ENCODE measurements at regions not wholly inside any gene's neighbourhood (a gene's known extent, or its start where the extent isn't known, plus 50 kb on each side); places are given as distances from the start of the nearest gene placed in this dataset.

- FAIRE-seq = no peak
- H3K9me3 ChIP-seq (ENCODE audit: control insufficient read depth in 2 of 2, insufficient read depth in 1 of 2, low read depth in 1 of 2, low read length in 1 of 2) = peaks cover 0 to 11% of the 10 kb centered on the region in 2 donors
- no peak overlapping the region for H3K27ac ChIP-seq (ENCODE audit: low read depth in 1 of 3, low read length in 2 of 3)
- H3K4me3 ChIP-seq (ENCODE audit: low read depth in 1 of 3, low read length in 3 of 3) = no peak overlapping the region
- H3K4me1 ChIP-seq (ENCODE audit: control insufficient read depth in 3 of 3, insufficient read depth in 2 of 3, low read depth in 1 of 3, low read length in 2 of 3) = peaks cover 0 to 13% (median 6%) of the 10 kb centered on the region in 3 donors
- H3K36me3 ChIP-seq (ENCODE audit: control insufficient read depth in 3 of 3, insufficient read depth in 2 of 3, low read depth in 1 of 3, low read length in 3 of 3) = no peaks in the 10 kb centered on the region
- 68 to 80% (median 73%) methylated on average over 5 of the region's 5 CpGs for WGBS, 3 donors
- DNase-seq = peak; percentile 15 to 58
- H3K27me3 ChIP-seq (ENCODE audit: control insufficient read depth in 3 of 3, insufficient read depth in 3 of 3, low read length in 3 of 3) = peaks cover 0 to 2% (median 0%) of the 10 kb centered on the region in 3 donors
Measured at GRCh38 chr13:43990021-43990420, 110.3 kb downstream of the LACC1 start.

- Histone ChIP-seq H3K36me3 (ENCODE audit: control insufficient read depth in 3 of 3, insufficient read depth in 2 of 3, low read depth in 1 of 3, low read length in 3 of 3) (no peaks in the 10 kb centered on the region), H3K4me1 (ENCODE audit: control insufficient read depth in 3 of 3, insufficient read depth in 2 of 3, low read depth in 1 of 3, low read length in 2 of 3) (peaks cover 0 to 11% (median 3%) of the 10 kb centered on the region in 3 donors), H3K27me3 (ENCODE audit: control insufficient read depth in 3 of 3, insufficient read depth in 3 of 3, low read length in 3 of 3) (peaks cover 0 to 2% (median 0%) of the 10 kb centered on the region in 3 donors), H3K27ac (ENCODE audit: low read depth in 1 of 3, low read length in 2 of 3) (no peak overlapping the region), H3K9me3 (ENCODE audit: control insufficient read depth in 2 of 2, insufficient read depth in 1 of 2, low read depth in 1 of 2, low read length in 1 of 2) (peaks cover 0 to 19% of the 10 kb centered on the region in 2 donors), H3K4me3 (ENCODE audit: low read depth in 1 of 3, low read length in 3 of 3) (no peak overlapping the region)
- WGBS, 3 donors = 80 to 87% (median 84%) methylated on average over 3 of the region's 3 CpGs
- FAIRE-seq = no peak
- DNase-seq = no peak
Measured at GRCh38 chr13:43990829-43991228, 111.1 kb downstream of the LACC1 start.

GRCh38 chr13:43991773-43992201, 112.1 kb downstream of the LACC1 start:
- peaks cover 0 to 2% (median 0%) of the 10 kb centered on the region in 3 donors for H3K27me3 ChIP-seq (ENCODE audit: control insufficient read depth in 3 of 3, insufficient read depth in 3 of 3, low read length in 3 of 3)
- FAIRE-seq (no peak), DNase-seq (no peak)
- H3K36me3 ChIP-seq (ENCODE audit: control insufficient read depth in 3 of 3, insufficient read depth in 2 of 3, low read depth in 1 of 3, low read length in 3 of 3) = no peaks in the 10 kb centered on the region
- H3K9me3 ChIP-seq (ENCODE audit: control insufficient read depth in 2 of 2, insufficient read depth in 1 of 2, low read depth in 1 of 2, low read length in 1 of 2) = peaks cover 0 to 19% of the 10 kb centered on the region in 2 donors
- peaks cover 0 to 1% (median 0%) of the 10 kb centered on the region in 3 donors for H3K4me1 ChIP-seq (ENCODE audit: control insufficient read depth in 3 of 3, insufficient read depth in 2 of 3, low read depth in 1 of 3, low read length in 2 of 3)
- H3K4me3 ChIP-seq (ENCODE audit: low read depth in 1 of 3, low read length in 3 of 3) = no peak overlapping the region
- WGBS, 3 donors = 72 to 80% (median 76%) methylated on average over 4 of the region's 4 CpGs
- H3K27ac ChIP-seq (ENCODE audit: low read depth in 1 of 3, low read length in 2 of 3) = no peak overlapping the region

- Histone ChIP-seq H3K4me1 (ENCODE audit: control insufficient read depth in 3 of 3, insufficient read depth in 2 of 3, low read depth in 1 of 3, low read length in 2 of 3) (no peaks in the 10 kb centered on the region), H3K9me3 (ENCODE audit: control insufficient read depth in 2 of 2, insufficient read depth in 1 of 2, low read depth in 1 of 2, low read length in 1 of 2) (peaks cover 0 to 19% of the 10 kb centered on the region in 2 donors), H3K4me3 (ENCODE audit: low read depth in 1 of 3, low read length in 3 of 3) (no peak overlapping the region), H3K27me3 (ENCODE audit: control insufficient read depth in 3 of 3, insufficient read depth in 3 of 3, low read length in 3 of 3) (peaks cover 0 to 2% (median 0%) of the 10 kb centered on the region in 3 donors), H3K27ac (ENCODE audit: low read depth in 1 of 3, low read length in 2 of 3) (no peak overlapping the region), H3K36me3 (ENCODE audit: control insufficient read depth in 3 of 3, insufficient read depth in 2 of 3, low read depth in 1 of 3, low read length in 3 of 3) (no peaks in the 10 kb centered on the region)
- FAIRE-seq (no peak), DNase-seq (no peak)
- 72 to 82% (median 81%) methylated on average over 1 of the region's 1 CpG for WGBS, 3 donors
Measured at GRCh38 chr13:43992211-43992610, 112.5 kb downstream of the LACC1 start.

- Histone ChIP-seq H3K36me3 (ENCODE audit: control insufficient read depth in 3 of 3, insufficient read depth in 2 of 3, low read depth in 1 of 3, low read length in 3 of 3) (no peaks in the 10 kb centered on the region), H3K4me3 (ENCODE audit: low read depth in 1 of 3, low read length in 3 of 3) (no peak overlapping the region), H3K27ac (ENCODE audit: low read depth in 1 of 3, low read length in 2 of 3) (peak overlapping the region in 2 of 3 donors; percentile 13 to 66), H3K27me3 (ENCODE audit: control insufficient read depth in 3 of 3, insufficient read depth in 3 of 3, low read length in 3 of 3) (peaks cover 0 to 2% (median 0%) of the 10 kb centered on the region in 3 donors), H3K9me3 (ENCODE audit: control insufficient read depth in 2 of 2, insufficient read depth in 1 of 2, low read depth in 1 of 2, low read length in 1 of 2) (peaks cover 0 to 19% of the 10 kb centered on the region in 2 donors), H3K4me1 (ENCODE audit: control insufficient read depth in 3 of 3, insufficient read depth in 2 of 3, low read depth in 1 of 3, low read length in 2 of 3) (no peaks in the 10 kb centered on the region)
- WGBS, 3 donors = 36 to 66% (median 47%) methylated on average over 7 of the region's 7 CpGs
- peak; percentile 73 to 93 for DNase-seq
- FAIRE-seq = no peak
Measured at GRCh38 chr13:43994999-43995859, 115.5 kb downstream of the LACC1 start.

GRCh38 chr13:43996221-43996620, 116.5 kb downstream of the LACC1 start:
- Histone ChIP-seq H3K4me1 (ENCODE audit: control insufficient read depth in 3 of 3, insufficient read depth in 2 of 3, low read depth in 1 of 3, low read length in 2 of 3) (no peaks in the 10 kb centered on the region), H3K27ac (ENCODE audit: low read depth in 1 of 3, low read length in 2 of 3) (no peak overlapping the region), H3K36me3 (ENCODE audit: control insufficient read depth in 3 of 3, insufficient read depth in 2 of 3, low read depth in 1 of 3, low read length in 3 of 3) (no peaks in the 10 kb centered on the region), H3K9me3 (ENCODE audit: control insufficient read depth in 2 of 2, insufficient read depth in 1 of 2, low read depth in 1 of 2, low read length in 1 of 2) (peaks cover 0 to 19% of the 10 kb centered on the region in 2 donors), H3K4me3 (ENCODE audit: low read depth in 1 of 3, low read length in 3 of 3) (no peak overlapping the region), H3K27me3 (ENCODE audit: control insufficient read depth in 3 of 3, insufficient read depth in 3 of 3, low read length in 3 of 3) (peaks cover 0 to 2% (median 0%) of the 10 kb centered on the region in 3 donors)
- FAIRE-seq = no peak
- no peak for DNase-seq
- WGBS, 3 donors = 72 to 84% (median 74%) methylated on average over 1 of the region's 1 CpG

- no peak overlapping the region for H3K4me3 ChIP-seq (ENCODE audit: low read depth in 1 of 3, low read length in 3 of 3)
- no peak for FAIRE-seq
- 71 to 84% (median 81%) methylated on average over 2 of the region's 2 CpGs for WGBS, 3 donors
Measured at GRCh38 chr13:44003481-44003880, 123.8 kb downstream of the LACC1 start.

GRCh38 chr13:44004878-44005277, 125.2 kb downstream of the LACC1 start:
- no peaks in the 10 kb centered on the region for H3K36me3 ChIP-seq (ENCODE audit: control insufficient read depth in 3 of 3, insufficient read depth in 2 of 3, low read depth in 1 of 3, low read length in 3 of 3)
- H3K4me3 ChIP-seq (ENCODE audit: low read depth in 1 of 3, low read length in 3 of 3) = no peak overlapping the region
- 79 to 95% (median 91%) methylated on average over 3 of the region's 3 CpGs for WGBS, 3 donors
- peaks cover 0 to 6% of the 10 kb centered on the region in 2 donors for H3K9me3 ChIP-seq (ENCODE audit: control insufficient read depth in 2 of 2, insufficient read depth in 1 of 2, low read depth in 1 of 2, low read length in 1 of 2)
- DNase-seq (no peak), FAIRE-seq (no peak)
- H3K4me1 ChIP-seq (ENCODE audit: control insufficient read depth in 3 of 3, insufficient read depth in 2 of 3, low read depth in 1 of 3, low read length in 2 of 3) = no peaks in the 10 kb centered on the region
- H3K27ac ChIP-seq (ENCODE audit: low read depth in 1 of 3, low read length in 2 of 3) = no peak overlapping the region
- H3K27me3 ChIP-seq (ENCODE audit: control insufficient read depth in 3 of 3, insufficient read depth in 3 of 3, low read length in 3 of 3) = no peaks in the 10 kb centered on the region

More at GRCh38 chr13:44003481-44003880, 123.8 kb downstream of the LACC1 start:
- H3K9me3 ChIP-seq (ENCODE audit: control insufficient read depth in 2 of 2, insufficient read depth in 1 of 2, low read depth in 1 of 2, low read length in 1 of 2) = peaks cover 0 to 6% of the 10 kb centered on the region in 2 donors
- H3K27me3 ChIP-seq (ENCODE audit: control insufficient read depth in 3 of 3, insufficient read depth in 3 of 3, low read length in 3 of 3) = no peaks in the 10 kb centered on the region
- H3K27ac ChIP-seq (ENCODE audit: low read depth in 1 of 3, low read length in 2 of 3) = no peak overlapping the region
- no peaks in the 10 kb centered on the region for H3K36me3 ChIP-seq (ENCODE audit: control insufficient read depth in 3 of 3, insufficient read depth in 2 of 3, low read depth in 1 of 3, low read length in 3 of 3)
- DNase-seq = no peak
- H3K4me1 ChIP-seq (ENCODE audit: control insufficient read depth in 3 of 3, insufficient read depth in 2 of 3, low read depth in 1 of 3, low read length in 2 of 3) = no peaks in the 10 kb centered on the region
